ENCODE measurements at regions not wholly inside any gene's neighbourhood (a gene's known extent, or its start where the extent isn't known, plus 50 kb on each side); places are given as distances from the start of the nearest gene placed in this dataset.
A peak's percentile ranks its signal among the peaks of the same experiment; 100 is the strongest.

- TF ChIP-seq CTCF (IDR thresholded peaks at IDR 0.05), result no peak
Observed at GRCh38 chr10:45235798-45236220, 79.6 kb downstream of the OR13A1 start.

- TF ChIP-seq CTCF (IDR thresholded peaks at IDR 0.05), result no peak
Observed at GRCh38 chr10:45238896-45239295, 76.5 kb downstream of the OR13A1 start.

DNA sequence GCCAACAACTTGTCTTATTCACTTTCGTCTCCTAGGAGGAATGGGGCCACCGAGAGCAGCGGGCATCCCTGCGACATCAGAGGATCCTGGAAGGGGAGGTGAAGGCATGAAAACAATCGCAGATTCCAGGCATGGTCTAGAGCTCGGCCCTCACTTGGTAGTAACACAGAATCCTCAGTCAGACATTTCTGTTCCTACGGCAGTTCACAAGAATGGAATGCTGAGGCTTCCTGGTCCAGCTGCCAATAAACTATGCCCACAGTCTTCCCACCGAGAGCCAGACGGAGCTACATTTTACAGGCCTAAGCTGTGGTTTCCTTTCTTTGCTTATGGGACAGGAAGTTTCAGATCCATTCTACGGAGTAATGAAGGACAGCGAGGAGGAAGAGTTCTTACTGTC is 75.8 kb downstream of the OR13A1 start:
- no peak for TF ChIP-seq CTCF (IDR thresholded peaks at IDR 0.05)

GRCh38 chr10:45241865-45242520 is 73.4 kb downstream of the OR13A1 start:
- no peak for TF ChIP-seq CTCF (IDR thresholded peaks at IDR 0.05)

GRCh38 chr10:45243261-45243660 is 72.1 kb downstream of the OR13A1 start:
- no peak for TF ChIP-seq CTCF (IDR thresholded peaks at IDR 0.05)

DNA sequence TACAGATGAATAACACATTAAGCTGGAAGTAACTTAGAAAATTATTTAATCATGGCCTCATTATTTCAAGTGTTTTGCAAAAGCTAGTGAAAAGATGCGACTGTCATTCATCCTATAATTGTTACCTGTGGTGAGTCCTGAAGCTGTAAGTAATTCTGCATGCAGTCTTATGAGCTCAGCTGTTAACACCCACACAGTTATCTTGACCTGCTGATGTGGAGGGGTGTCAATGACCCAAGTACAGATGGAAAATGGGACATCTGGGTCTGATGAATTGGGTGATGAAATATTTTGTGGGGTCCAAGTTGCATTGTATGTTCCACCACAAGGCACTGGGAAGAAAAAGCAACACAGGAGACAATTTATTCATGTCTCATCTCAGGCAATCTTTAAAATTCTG is 68.9 kb downstream of the OR13A1 start:
- no peak for TF ChIP-seq CTCF (IDR thresholded peaks at IDR 0.05)

DNA sequence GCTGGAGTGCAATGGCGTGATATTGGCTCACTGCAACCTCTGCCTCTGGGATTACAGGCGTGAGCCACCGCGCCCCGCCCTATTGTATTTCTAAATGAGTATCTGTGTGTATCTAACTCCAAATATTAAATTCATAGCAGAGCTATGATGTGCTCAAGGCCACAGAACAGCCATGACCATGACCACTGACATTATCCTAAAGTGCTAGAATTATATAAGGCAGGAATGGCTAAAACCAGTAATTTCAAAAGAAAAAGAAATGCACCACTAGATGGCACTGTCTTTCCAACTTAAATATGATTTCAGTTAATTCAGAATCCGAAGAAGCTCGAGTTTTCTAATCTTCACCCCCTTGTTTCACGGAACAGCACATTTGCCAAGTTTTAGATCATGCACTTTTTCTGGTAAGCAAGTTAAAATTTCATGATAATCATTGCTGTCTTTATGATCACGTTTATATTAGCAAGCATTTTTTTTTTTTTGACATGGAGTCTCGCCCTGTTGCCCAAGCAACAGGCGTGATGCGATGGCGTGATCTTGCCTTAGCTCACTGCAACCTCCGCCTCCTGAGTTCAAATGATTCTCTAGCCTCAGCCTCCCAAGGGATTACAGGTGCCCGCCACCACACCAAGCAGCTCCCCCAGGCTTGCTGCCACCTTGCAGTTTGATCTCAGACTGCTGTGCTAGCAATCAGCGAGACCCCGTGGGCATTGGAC is 65.3 kb downstream of the OR13A1 start:
- TF ChIP-seq CTCF (IDR thresholded peaks at IDR 0.05), result peak; percentile 53

All from LNCAP (cell line).